Activated CD8-positive, alpha-beta memory T cell treated with anti-CD3 and anti-CD28 coated beads for 36 hours (primary cell): ENCODE measurements at regions not wholly inside any gene's neighbourhood (a gene's known extent, or its start where the extent isn't known, plus 50 kb on each side); places are given as distances from the start of the nearest gene placed in this dataset.

Experiments
- CTCF ChIA-PET: fragments of 350-600 bp; sonication (Branson Sonifier 250); formaldehyde crosslinking; loops from one replicate; lab custom pipeline; 2021; ENCODE audit warnings: antibody characterized with exemption; lab: Charles Lee
- POLR2A ChIA-PET: fragments of 350-600 bp; sonication (Branson Sonifier 250); formaldehyde crosslinking; loops from one replicate; lab custom pipeline; 2021; ENCODE audit warnings: antibody characterized with exemption; lab: Charles Lee

GRCh38 chr16:86403541-86404163, 106.7 kb upstream of the FOXF1 start:
- CTCF ChIA-PET = no interaction called here

DNA sequence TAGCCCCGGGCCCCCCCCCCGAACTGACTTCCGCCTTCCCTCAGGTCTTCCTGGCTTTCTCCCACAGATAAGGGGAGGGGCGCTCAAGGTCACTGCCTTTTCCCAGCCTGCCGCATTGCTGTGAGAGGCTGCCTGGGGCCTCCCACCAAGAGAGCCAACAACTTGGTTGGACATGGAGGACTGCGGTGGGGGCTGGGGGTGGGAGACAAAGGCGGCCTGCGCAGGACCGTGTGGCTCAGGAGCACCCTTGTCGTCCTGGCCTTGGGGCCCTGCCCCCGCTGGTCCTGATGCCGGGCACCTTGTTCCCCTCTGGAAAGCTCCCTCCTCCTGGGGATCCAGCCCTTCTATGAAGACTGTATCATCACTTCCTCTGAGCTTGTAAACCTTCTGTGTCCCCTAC, 105.6 kb upstream of the FOXF1 start:
- ChIA-PET POLR2A (no interaction called here), CTCF (no interaction called here)

More at GRCh38 chr16:86403541-86404163, 106.7 kb upstream of the FOXF1 start:
- POLR2A ChIA-PET = no interaction called here

- CTCF ChIA-PET = interaction anchor here (1.1 kb wide), 1 partner anchor 13 kb away, joined by 3 read pairs; no protein-coding TSS in a partner anchor
- POLR2A ChIA-PET = no interaction called here
Measured at GRCh38 chr16:86405319-86405718, 105.0 kb upstream of the FOXF1 start.

DNA sequence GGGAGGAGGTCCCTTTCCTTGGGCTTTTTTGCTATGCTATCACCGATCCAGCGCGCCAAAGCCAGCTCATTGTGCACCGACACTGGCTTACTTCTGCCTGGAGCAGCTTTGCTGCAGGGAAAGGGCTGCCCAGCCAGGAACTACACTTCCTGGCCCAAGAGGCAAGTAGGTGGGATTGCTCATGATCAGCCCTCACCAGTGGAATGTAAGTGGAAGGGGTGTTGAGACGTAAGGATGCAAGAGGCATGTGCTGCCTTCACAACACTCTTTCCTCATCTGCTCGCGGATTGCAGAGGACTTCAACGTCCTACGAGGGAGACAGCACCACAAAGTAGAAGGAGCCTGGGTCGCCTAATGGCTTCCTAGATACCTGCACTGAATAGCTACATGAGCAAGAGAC, 104.3 kb upstream of the FOXF1 start:
- ChIA-PET CTCF (interaction anchor here (1.1 kb wide), 1 partner anchor 14 kb away, joined by 3 read pairs; no protein-coding TSS in a partner anchor), POLR2A (no interaction called here)

DNA sequence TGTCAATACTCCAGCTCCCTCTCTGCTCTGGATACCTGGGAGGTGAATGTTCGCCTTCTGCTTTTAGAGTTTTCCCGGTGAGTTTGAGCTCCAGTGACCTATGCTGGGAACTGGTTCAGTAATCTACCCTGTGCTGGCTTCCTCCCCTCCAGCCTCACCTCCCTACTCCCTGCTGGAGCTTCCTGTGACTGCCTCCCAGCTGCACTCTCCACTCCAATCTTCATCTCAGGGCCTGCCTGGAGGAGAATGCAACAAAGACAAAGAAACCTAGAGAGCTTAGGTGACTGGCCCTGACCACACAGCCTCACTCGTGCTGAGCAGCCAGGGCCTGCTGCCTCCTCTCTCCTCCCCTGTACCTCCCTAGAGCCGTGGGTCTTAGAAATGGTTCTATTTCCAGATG, 101.6 kb upstream of the FOXF1 start:
- ChIA-PET POLR2A (no interaction called here), CTCF (no interaction called here)

- POLR2A ChIA-PET = no interaction called here
- CTCF ChIA-PET = no interaction called here
Measured at GRCh38 chr16:86410081-86410480, 100.2 kb upstream of the FOXF1 start.

DNA sequence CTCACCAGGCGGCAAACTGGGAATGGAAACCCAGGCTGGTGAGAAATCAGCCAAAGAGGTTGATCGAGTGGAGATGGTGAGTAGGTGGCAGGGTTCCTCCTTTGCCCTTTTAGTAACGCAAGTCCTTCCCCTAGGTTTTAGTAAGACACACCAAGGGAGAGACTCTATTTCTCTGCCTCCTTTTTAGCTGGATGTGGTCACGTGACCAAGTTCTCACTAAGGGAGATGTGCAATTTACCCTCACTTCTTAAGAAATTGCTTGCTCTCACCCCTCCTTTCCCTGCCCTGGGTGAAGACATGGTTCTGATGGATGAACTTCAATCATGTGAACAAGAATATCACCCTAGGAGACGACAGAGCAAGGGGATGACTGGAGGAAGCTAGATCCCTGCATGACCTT, 99.8 kb upstream of the FOXF1 start:
- ChIA-PET CTCF (no interaction called here), POLR2A (no interaction called here)

GRCh38 chr16:86411897-86412296, 98.4 kb upstream of the FOXF1 start:
- ChIA-PET POLR2A (no interaction called here), CTCF (no interaction called here)

GRCh38 chr16:86414991-86415740, 95.2 kb upstream of the FOXF1 start:
- CTCF ChIA-PET = no interaction called here

DNA sequence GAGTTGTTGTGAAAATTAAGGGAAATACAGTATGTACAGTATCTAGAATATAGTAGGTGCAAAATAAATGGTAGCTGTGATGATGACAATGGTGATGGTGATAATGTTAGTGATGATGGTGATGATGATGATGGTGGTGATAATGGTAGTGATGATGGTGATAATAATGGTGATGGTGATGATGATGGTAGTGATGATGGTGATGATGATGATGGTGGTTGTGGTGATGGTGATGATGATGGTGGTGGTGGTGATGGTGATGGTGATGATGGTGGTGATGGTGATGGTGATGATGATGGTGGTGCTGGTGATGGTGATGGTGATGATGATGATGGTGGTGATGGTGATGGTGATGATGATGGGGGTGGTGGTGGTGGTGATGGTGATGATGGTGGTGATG, 91.3 kb upstream of the FOXF1 start:
- ChIA-PET CTCF (no interaction called here), POLR2A (no interaction called here)

More at GRCh38 chr16:86414991-86415740, 95.2 kb upstream of the FOXF1 start:
- POLR2A ChIA-PET = no interaction called here

DNA sequence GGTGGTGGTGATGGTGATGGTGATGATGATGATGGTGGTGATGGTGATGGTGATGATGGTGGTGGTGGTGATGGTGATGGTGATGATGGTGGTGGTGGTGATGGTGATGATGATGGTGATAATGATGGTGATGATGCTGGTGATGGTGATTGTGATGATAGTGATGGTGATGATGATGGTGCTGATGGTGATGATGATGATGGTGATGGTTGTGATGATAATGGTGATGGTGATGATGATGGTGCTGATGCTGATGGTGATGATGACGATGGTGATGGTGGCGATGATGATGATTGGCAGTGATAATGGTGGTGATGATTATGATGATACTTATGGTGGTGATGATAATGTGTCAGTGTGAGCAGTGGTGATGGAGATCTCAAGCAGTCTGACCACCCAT, 90.8 kb upstream of the FOXF1 start:
- ChIA-PET POLR2A (no interaction called here), CTCF (no interaction called here)

DNA sequence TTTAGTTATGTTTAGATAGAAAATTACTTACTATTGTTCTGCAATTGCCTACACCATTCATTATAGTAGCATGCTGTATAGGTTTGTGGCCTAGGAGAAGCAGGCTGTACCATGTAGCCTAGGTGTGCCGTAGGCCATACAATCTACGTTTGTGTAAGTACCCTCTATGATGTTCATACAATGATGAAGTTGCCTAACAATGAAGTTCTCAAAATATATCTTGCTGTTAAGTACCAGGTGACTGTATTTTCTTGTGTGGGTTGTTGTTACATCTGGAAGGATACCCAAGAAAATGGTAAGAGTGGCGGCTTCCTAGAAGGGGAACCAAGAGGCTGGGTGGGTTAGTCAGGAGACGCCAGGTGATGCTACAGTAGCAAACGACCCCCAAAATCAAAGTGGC, 88.3 kb upstream of the FOXF1 start:
- CTCF ChIA-PET = no interaction called here
- POLR2A ChIA-PET = no interaction called here

DNA sequence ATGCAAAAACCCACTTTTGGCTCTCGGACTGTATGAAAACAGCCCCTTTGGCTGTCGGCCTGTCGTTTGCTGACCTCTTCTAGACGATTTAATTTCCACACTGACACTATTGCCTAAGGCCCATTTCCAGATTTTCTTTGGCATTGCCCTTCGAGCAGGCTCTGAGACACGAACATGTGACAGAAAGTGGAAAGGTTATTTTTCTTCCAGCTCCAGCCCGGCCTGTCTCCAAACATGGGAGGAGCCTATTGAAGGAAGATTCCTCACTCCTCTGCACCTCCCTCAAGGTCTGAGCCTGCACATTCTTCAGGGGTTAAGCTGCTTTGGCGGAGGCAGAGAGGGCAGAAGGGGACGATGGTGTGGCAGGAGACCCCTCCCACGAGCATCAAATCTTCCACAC, 85.9 kb upstream of the FOXF1 start:
- ChIA-PET CTCF (no interaction called here), POLR2A (no interaction called here)

GRCh38 chr16:86424985-86425384, 85.3 kb upstream of the FOXF1 start:
- POLR2A ChIA-PET = no interaction called here
- CTCF ChIA-PET = no interaction called here

DNA sequence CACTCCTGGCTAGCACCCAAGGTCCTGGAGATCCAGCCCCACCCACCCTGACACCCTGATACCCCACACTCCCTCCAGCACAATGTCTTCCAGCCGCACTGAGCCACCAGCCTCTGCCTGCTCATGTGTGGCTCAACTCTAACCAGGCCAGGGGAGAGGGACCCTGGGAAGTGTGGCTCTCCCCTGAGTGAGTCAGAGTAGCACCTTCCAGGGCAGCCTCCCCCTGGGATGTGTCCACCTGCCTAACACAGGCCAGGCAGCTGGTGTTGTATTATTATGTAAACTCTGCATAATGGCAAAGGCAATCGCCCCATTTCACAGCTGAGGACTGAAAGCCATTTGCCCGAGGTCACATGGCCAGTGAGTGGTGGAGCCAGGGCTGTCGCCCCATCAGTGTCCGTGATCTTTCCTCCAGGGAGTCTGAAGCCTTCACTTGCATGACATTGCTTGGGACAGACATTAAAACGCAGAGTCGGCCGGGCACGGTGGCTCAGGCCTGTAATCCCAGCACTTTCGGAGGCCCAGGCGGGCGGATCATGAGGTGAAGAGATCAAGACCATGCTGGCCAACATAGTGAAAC, 84.2 kb upstream of the FOXF1 start:
- POLR2A ChIA-PET = no interaction called here
- CTCF ChIA-PET = no interaction called here

DNA sequence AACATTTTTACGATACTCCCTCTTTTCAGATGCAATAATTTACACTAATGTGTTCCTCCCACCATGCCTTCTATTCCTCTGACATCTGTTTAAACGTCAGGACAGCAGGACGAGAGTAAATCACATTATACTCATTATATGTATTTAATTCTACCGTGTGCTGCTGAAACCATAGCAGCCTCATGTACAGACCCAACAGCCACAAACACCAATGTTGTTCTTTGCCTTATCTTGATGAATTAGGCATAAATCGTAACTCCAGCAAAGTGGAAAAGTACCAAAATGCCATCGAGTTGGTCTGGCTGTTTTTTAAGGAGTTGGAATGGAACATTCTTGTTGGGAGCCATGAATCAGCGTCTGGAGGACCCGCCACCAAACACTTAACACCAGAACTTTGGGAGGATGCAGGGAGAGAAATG, 82.9 kb upstream of the FOXF1 start:
- ChIA-PET POLR2A (no interaction called here), CTCF (interaction anchor here (0.5 kb wide), 1 partner anchor 84 kb away, joined by 3 read pairs; no protein-coding TSS in a partner anchor)

GRCh38 chr16:86428729-86429517, 81.4 kb upstream of the FOXF1 start:
- POLR2A ChIA-PET = no interaction called here
- CTCF ChIA-PET = no interaction called here

- POLR2A ChIA-PET = no interaction called here
- CTCF ChIA-PET = no interaction called here
Measured at GRCh38 chr16:86429663-86430062, 80.7 kb upstream of the FOXF1 start.

GRCh38 chr16:86430814-86431213, 79.5 kb upstream of the FOXF1 start:
- ChIA-PET CTCF (no interaction called here), POLR2A (no interaction called here)

DNA sequence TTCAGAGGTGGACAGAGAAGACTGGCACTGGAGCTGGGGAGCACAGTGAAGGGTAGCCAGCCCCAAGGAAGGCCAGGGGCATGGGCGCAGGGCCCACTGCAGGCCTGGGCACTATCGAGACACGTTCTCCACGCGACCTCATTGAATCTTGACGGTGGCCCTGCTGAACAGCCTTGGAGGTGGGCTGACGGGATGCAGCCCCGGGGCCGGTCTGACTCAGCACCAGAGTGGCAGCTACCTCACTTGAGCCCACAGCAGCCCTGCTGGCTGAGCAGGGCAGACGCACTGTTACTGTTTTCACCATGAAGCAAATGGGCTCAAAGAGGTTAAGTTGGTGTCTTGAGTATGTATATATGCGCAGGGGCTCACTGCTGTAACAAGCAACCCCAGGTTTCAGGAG, 78.8 kb upstream of the FOXF1 start:
- POLR2A ChIA-PET = no interaction called here

More for the DNA sequence above, 78.8 kb upstream of the FOXF1 start:
- CTCF ChIA-PET = no interaction called here
